Right kidney (tissue), 1 donor: ENCODE measurements at regions not wholly inside any gene's neighbourhood (a gene's known extent, or its start where the extent isn't known, plus 50 kb on each side); places are given as distances from the start of the nearest gene placed in this dataset.
A peak's percentile ranks its signal among the peaks of the same experiment; 100 is the strongest.
"Not testable (repeated sequence)": the region's sequence is repeated elsewhere in the genome, so short reads cannot be mapped to it uniquely, and the experiment has no call there.

Experiments used
- DNase-seq: peaks from one replicate; pipeline ENCODE4 v3.0.0-alpha.2; 2016

DNA sequence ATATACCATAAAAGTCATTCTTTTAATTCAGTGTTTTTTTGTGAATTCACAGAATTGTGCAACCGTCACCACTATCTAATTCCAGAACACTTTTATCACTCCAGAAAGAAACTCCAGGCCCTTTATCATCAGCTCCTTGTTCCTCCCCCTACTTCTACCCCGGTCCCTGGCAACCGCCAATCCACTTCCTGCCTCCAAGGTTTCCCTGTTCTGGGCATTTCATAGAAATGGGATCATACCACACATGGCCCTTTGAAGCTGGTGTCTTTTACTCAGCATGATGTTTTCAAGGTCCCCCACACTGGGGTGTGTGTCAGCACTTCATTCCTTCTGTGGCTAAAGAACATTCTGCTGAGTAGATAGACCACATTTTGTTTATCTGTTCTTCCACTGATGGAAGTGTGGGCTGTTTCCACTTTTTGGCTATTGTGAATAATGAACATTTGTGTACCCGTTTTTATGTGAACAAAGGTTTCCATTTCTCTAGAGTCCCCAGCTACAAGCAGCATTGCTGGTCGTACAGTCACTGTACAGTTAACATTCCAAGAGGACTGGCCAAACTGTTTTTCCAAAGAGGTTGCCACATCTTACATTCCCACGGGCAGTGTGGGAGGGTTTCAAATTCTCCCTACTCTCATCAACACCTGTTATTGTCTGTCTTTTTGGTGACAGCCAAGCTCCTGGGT is 75.8 kb upstream of the ZNF469 start:
- DNase-seq = no peak

GRCh38 chr16:88308441-88309173 is 74.2 kb upstream of the ZNF469 start:
- DNase-seq = no peak

GRCh38 chr16:88309174-88309907 is 73.4 kb upstream of the ZNF469 start:
- DNase-seq = no peak

GRCh38 chr16:88309908-88310265 is 72.9 kb upstream of the ZNF469 start:
- DNase-seq = no peak

DNA sequence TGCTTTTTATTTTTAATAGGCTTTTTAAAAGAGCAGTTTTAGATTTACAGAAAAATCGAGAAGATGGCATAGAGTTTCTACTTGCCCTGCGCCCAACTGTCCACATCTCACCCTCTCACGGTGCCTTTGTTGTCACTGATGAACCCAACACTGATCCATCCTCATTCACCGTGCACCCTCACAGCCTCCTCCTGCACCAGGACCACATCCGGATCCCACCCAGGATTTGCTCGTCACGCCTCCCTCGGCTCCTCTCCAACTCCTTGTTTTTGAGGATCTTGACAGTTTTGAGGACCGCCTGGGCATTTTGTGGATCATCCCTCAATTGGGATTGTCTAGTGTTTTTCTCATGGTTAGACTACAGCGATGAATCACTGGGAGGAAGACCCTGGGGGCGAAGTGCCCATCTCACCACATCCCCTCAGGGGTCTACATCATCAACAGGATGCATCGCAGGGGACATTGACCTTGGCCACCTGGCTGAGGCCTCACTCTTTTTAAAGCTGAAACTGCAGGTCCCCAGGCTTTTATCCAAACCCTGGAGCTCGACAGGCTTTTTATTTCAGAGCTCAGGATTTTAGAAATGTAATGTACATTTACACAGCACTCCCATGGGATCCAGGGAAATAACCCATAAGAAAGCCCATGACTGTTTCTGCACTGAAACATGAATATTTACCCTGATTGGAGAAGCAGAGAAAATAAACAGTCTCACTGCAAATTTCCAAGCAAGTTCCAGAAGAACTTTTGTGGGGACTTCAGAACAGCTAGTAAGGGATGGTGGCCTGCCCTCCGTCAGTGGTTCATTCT is 71.8 kb upstream of the ZNF469 start:
- DNase-seq = no peak

DNA sequence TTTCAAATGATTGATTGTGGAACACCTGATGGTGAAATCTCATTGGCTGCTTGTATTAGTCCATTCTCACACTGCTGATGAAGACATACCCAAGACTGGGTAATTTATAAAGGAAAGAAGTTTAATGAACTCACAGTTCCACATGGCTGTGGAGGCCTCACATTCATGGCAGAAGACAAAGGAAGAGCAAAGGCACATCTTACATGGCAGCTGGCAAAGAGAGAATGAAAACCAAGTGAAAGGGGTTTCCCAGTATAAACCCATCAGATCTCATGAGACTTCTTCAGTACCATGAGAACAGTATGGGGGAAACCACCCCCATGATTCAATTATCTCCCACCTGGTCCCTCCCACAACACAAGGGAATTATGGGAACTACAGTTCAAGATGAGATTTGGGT is 70.9 kb upstream of the ZNF469 start:
- not testable (repeated sequence) for DNase-seq

- DNase-seq = no peak
Observed at GRCh38 chr16:88312732-88313131, 70.0 kb upstream of the ZNF469 start.

DNA sequence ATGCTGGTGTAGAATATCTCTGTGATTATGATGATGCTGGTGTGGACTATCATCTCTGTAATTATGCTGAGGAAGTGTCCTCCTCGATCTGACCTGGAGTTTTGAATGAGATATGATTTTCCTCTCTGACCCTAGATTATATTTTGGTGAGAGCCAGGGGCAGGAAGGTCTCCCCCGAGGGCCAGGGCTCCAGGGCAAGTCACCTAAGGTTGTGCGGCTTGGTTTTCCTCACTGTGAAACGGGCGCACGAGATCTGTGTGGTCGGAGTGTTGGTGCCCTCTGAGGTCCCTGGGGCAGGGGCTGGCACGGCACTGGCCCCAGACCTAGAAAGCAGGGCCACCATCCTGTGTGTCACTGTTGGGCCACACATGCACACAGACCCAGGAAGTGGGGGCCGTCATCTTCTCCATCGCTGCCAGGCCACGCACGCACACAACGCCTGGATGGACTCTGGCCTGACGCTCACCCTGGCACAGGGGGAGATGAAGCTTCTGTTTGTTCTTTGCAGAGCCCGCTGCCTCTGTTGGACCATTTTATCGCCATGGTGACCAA is 67.7 kb upstream of the ZNF469 start:
- DNase-seq = no peak

DNA sequence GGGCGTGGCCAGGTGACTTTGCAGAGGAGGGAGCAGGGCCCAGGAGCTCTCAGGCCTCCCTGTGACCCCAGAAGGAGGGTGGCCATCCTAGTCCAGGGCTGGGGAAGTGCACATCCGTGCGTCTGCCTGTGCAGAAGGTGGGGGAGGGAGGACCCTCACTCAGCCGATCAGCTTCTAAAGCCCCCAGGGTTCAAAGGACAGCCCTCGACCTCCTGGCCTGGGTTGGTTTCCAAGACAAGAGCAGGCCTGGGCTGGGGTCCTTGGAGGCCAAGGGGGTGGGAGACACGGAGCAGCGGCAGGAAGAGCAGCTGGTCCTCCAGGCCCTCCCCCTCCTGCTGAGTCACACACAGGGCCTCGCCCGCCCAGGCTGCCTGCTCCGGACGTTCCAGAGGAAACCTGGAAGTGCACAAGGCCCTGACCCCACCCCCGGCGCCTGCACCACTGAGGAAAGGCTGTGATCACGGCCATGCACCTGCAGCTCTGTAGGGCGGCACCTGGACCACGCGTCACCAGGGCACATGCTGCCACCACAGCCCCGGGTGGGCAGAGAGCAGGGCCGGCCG is 67.1 kb upstream of the ZNF469 start:
- peak; percentile 15 for DNase-seq

DNA sequence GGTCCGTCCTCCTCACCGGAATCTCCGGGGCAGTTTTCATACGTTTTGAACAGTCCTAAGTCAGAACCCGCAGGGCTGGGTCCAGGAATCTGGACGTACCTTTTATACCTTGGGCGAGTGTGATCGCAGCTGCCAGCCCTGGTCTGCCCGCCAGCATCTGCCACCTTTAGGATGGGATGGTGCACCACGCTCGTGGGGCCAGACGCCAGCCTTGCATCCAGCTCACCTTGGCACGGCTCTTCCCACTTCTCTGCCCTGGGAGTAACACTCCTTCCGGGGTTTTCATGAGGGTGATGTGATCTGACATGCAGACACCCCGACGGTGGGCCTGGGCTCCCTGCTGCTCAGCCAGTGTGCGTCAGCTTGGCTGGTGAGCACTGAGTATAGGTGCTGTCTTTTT is 66.6 kb upstream of the ZNF469 start:
- DNase-seq = no peak

- no peak for DNase-seq
Observed at GRCh38 chr16:88316941-88317612, 65.7 kb upstream of the ZNF469 start.

GRCh38 chr16:88317613-88317965 is 65.2 kb upstream of the ZNF469 start:
- DNase-seq = no peak

- DNase-seq = no peak
Observed at GRCh38 chr16:88318051-88318450, 64.7 kb upstream of the ZNF469 start.

GRCh38 chr16:88318521-88318920 is 64.2 kb upstream of the ZNF469 start:
- DNase-seq = peak; percentile 60

DNA sequence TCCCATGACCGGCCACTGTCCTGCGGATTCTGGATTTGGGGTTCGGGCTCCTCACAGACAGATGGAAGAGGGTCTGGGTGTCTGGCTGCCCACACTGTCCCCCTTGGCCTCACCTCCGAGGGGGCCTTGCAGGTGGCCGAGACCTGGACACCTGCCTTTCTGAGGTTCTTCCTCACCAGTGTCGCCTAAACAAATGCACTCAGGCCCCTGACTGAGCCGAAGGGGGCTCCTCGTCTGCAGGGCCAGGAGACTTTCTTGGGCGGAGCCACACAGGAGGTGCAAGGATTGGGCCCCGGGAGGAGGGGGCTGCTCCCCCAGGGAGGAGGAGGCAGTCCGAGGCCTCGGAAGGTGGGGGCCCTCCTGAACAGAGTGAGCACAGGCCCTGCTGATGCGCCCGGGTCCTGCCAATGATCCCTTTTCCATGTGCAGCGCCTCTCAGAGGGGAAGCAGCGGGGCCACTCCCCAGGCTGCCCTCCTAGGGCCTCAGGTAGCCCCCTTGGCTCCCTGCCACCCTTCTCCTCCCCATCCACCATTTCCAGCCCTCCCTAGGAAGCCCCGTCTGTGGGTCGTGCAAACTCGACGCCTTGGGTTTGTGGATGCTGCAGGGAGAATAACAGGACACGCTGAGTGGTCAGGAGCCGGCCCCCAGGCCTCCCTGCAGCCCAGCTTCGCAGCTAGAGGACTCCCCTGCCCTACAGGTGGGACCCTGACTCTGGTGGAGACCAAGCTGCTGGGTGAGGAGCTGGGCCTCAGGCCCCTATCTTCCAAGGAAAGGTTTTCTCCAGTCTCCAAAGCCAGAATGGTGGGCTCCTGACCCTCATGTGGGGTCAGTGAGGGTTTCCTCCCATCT is 63.4 kb upstream of the ZNF469 start:
- no peak for DNase-seq

GRCh38 chr16:88320947-88321634 is 61.7 kb upstream of the ZNF469 start:
- DNase-seq = no peak

DNA sequence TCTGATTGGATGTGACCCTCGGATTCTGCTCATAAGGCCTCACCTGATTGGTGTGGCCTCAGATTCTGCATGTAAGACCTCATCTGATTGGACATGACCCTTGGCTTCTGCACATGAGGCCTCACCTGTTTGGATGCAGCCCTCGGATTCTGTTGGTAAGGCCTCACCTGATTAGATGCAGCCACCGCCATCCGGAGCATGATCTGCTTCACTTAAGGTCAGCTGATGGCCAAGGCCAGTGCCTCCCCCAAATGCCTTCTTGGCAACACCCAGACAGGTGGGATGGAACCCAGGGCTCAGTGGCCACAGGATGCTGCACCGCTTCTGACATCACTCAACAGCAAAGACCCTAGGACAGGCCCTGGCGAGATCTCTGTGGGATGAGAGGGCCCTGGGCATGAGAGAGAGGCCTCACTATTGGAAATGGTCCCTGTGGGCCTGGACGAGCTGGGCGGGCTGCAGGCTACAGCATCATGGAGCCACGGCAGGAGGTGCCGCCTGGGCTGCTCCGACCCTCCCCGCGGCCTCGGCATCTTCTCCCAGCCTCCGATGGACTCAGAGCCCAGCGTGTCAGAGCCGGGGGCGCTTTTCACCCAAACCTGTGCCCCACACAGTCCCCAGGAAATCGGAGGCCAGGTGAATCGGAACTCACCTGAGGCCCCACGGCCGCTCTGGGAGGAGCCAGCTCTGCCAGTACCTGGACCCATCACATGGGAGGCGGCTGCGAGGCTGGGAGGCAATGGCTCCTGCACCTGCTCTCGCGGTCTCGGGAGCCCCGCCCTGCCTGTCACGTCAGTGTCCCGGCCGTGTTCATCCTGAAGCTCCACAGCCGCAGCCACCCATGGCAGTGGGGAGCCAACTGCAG is 60.9 kb upstream of the ZNF469 start:
- DNase-seq = no peak

GRCh38 chr16:88322500-88322970 is 60.2 kb upstream of the ZNF469 start:
- no peak for DNase-seq

GRCh38 chr16:88323041-88323440 is 59.7 kb upstream of the ZNF469 start:
- DNase-seq = no peak
